H1 (cell line): ENCODE measurements at regions not wholly inside any gene's neighbourhood (a gene's known extent, or its start where the extent isn't known, plus 50 kb on each side); places are given as distances from the start of the nearest gene placed in this dataset.

Source experiments
- CTCF ChIA-PET: fragments of 300-600 bp; sonication (Branson Sonifier 250); formaldehyde crosslinking; loops from one replicate; lab custom pipeline; 2021; ENCODE audit not compliant: partially characterized antibody; lab: Charles Lee
- POLR2A ChIA-PET: fragments of 300-600 bp; sonication (Branson Sonifier 250); formaldehyde crosslinking; loops from one replicate; lab custom pipeline; 2021; ENCODE audit warnings: inconsistent platforms; ENCODE audit not compliant: partially characterized antibody; lab: Charles Lee
- DNase-seq, 2 experiments: peaks; one replicate each; pipeline versions ENCODE4 v3.0.0 to v3.0.0-alpha.2; 2010 to 2022; ENCODE audit warnings: low spot score in 2 of 2, low read depth in 1 of 2, mixed read lengths in 1 of 2
- FAIRE-seq: peaks from 2 replicates; lab custom pipeline; 2011; peaks lifted over from hg19 to GRCh38; lab: Jason Lieb, UNC
- H2AFZ ChIP-seq: 2 replicates; pipeline ENCODE4 v1.8.1; 2012; ENCODE audit warnings: low read length, inconsistent platforms
- H2AK5ac ChIP-seq: 2 replicates; pipeline ENCODE4 v1.6.1; 2013; ENCODE audit warnings: low read depth, low read length
- H2BK120ac ChIP-seq: replicated peaks from 2 replicates; pipeline ENCODE3; 2013; ENCODE audit warnings: low read depth, low read length, inconsistent platforms
- H2BK12ac ChIP-seq: 2 replicates; pipeline ENCODE4 v1.6.1; 2013; ENCODE audit warnings: low read depth, low read length
- H2BK15ac ChIP-seq: 2 replicates; pipeline ENCODE4 v1.6.1; 2013; ENCODE audit warnings: low read length
- H2BK20ac ChIP-seq: 2 replicates; pipeline ENCODE4 v1.6.1; 2013; ENCODE audit warnings: low read length
- H2BK5ac ChIP-seq: 2 replicates; pipeline ENCODE4 v1.6.1; 2013; ENCODE audit warnings: low read depth, low read length
- H3K14ac ChIP-seq: 2 replicates; pipeline ENCODE4 v1.6.1; 2013; ENCODE audit warnings: inconsistent platforms; ENCODE audit not compliant: insufficient read length
- H3K18ac ChIP-seq: 2 replicates; pipeline ENCODE4 v1.6.1; 2013; ENCODE audit warnings: low read length; ENCODE audit errors: extremely low read depth
- H3K23ac ChIP-seq: 2 replicates; pipeline ENCODE4 v1.6.1; 2013; ENCODE audit warnings: inconsistent platforms; ENCODE audit not compliant: insufficient read length
- H3K23me2 ChIP-seq: 2 replicates; pipeline ENCODE4 v1.6.1; 2013; ENCODE audit warnings: low read depth, low read length
- H3K27ac ChIP-seq: 2 replicates; pipeline ENCODE4 v1.6.1; 2011; ENCODE audit warnings: low read depth, low read length, inconsistent platforms
- H3K27me3 ChIP-seq, 4 experiments: replicated peaks in 1 of 4; 1 replicate in 1 of 4; 2 replicates in 3 of 4; pipeline versions ENCODE4 v1.6.1 to v1.8.1; 2011 to 2013; ENCODE audit warnings: low read length in 3 of 4, mild to moderate bottlenecking in 3 of 4, inconsistent platforms in 2 of 4, mixed read lengths in 2 of 4, moderate library complexity in 1 of 4; ENCODE audit not compliant: control insufficient read depth in 3 of 4, insufficient read depth in 3 of 4; ENCODE audit errors: extremely low read depth in 1 of 4
- H3K36me3 ChIP-seq, 4 experiments: 2 replicates each; pipeline versions ENCODE4 v1.6.1 to v1.8.1; 2011 to 2013; ENCODE audit warnings: mild to moderate bottlenecking in 4 of 4, low read length in 3 of 4, moderate library complexity in 2 of 4, control low read depth in 1 of 4, inconsistent platforms in 1 of 4; ENCODE audit not compliant: insufficient read depth in 4 of 4, control insufficient read depth in 2 of 4
- H3K4ac ChIP-seq: replicated peaks from 2 replicates; pipeline ENCODE3; 2013; ENCODE audit warnings: low read length, low read depth, mixed read lengths, inconsistent platforms; ENCODE audit not compliant: insufficient read length
- H3K4me1 ChIP-seq, 4 experiments: replicated peaks in 1 of 4; 1 replicate in 1 of 4; 2 replicates in 3 of 4; pipeline versions ENCODE4 v1.6.1 to v1.8.1; 2011 to 2013; ENCODE audit warnings: low read length in 3 of 4, inconsistent platforms in 2 of 4, mixed read lengths in 1 of 4; ENCODE audit not compliant: insufficient read depth in 4 of 4, control insufficient read depth in 3 of 4
- H3K4me2 ChIP-seq, 2 experiments: 2 replicates each; pipeline versions ENCODE4 v1.6.1 to v1.8.1; 2011 to 2013; ENCODE audit warnings: low read depth in 2 of 2, low read length in 2 of 2, control low read depth in 1 of 2, inconsistent platforms in 1 of 2, mild to moderate bottlenecking in 1 of 2; ENCODE audit not compliant: insufficient read depth in 1 of 2
- H3K4me3 ChIP-seq, 4 experiments: fragments of 200-600, 300-600 bp in 1 of 4; sonication (generic), shearing (Covaris generic), sonication (Bioruptor Twin) in 1 of 4; 2 replicates each; pipeline versions ENCODE4 v1.5.1 to v1.8.1; 2011 to 2016; ENCODE audit warnings: low read length in 4 of 4, low read depth in 3 of 4, control low read depth in 2 of 4, inconsistent platforms in 2 of 4, mild to moderate bottlenecking in 2 of 4, mixed read lengths in 1 of 4, moderate library complexity in 1 of 4; ENCODE audit not compliant: insufficient read depth in 2 of 4; ENCODE audit errors: extremely low read depth in 1 of 4
- H3K56ac ChIP-seq: replicated peaks from 2 replicates; pipeline ENCODE3; 2013; ENCODE audit warnings: low read depth, mild to moderate bottlenecking, mixed read lengths, low read length, inconsistent platforms; ENCODE audit not compliant: insufficient read length
- H3K79me1 ChIP-seq: 2 replicates; pipeline ENCODE4 v1.6.1; 2013; ENCODE audit warnings: low read depth, low read length, control low read depth
- H3K79me2 ChIP-seq, 2 experiments: 2 replicates each; pipeline versions ENCODE4 v1.6.1 to v1.8.1; 2012 to 2013; ENCODE audit warnings: low read length in 2 of 2, mild to moderate bottlenecking in 2 of 2, inconsistent platforms in 1 of 2; ENCODE audit not compliant: insufficient read depth in 2 of 2, control insufficient read depth in 1 of 2
- H3K9ac ChIP-seq, 4 experiments: replicated peaks in 1 of 4; 1 replicate in 1 of 4; 2 replicates in 3 of 4; pipeline versions ENCODE4 v1.6.1 to v1.8.1; 2011 to 2013; ENCODE audit warnings: low read depth in 3 of 4, low read length in 3 of 4, control low read depth in 2 of 4, mild to moderate bottlenecking in 2 of 4, moderate library complexity in 2 of 4, inconsistent platforms in 1 of 4; ENCODE audit errors: extremely low read depth in 1 of 4
- H3K9me3 ChIP-seq, 2 experiments: 2 replicates each; pipeline versions ENCODE4 v1.6.1 to v1.8.1; 2012 to 2013; ENCODE audit warnings: mild to moderate bottlenecking in 2 of 2, moderate library complexity in 2 of 2, control low read depth in 1 of 2, inconsistent platforms in 1 of 2, low read depth in 1 of 2, low read length in 1 of 2, mixed read lengths in 1 of 2; ENCODE audit not compliant: insufficient read depth in 2 of 2
- H4K20me1 ChIP-seq, 2 experiments: replicated peaks in 1 of 2; 2 replicates each; pipeline versions ENCODE3 to v1.8.1; 2011 to 2013; ENCODE audit warnings: inconsistent platforms in 2 of 2, low read length in 2 of 2, mild to moderate bottlenecking in 1 of 2; ENCODE audit not compliant: insufficient read depth in 2 of 2, control insufficient read depth in 1 of 2
- H4K5ac ChIP-seq: 2 replicates; pipeline ENCODE4 v1.6.1; 2013; ENCODE audit warnings: low read length, low read depth, mixed read lengths, inconsistent platforms; ENCODE audit not compliant: insufficient read length
- H4K8ac ChIP-seq: 2 replicates; pipeline ENCODE4 v1.8.0; 2013; ENCODE audit warnings: mild to moderate bottlenecking, moderate library complexity, low read length, inconsistent platforms; ENCODE audit not compliant: insufficient read depth; ENCODE audit errors: extremely low read depth
- H4K91ac ChIP-seq: replicated peaks from 2 replicates; pipeline ENCODE3; 2013; ENCODE audit warnings: low read length, mixed read lengths, inconsistent platforms; ENCODE audit not compliant: insufficient read length
- BCL11A ChIP-seq, 2 experiments: IDR thresholded peaks; one replicate each; pipeline ENCODE4 v1.6.1; 2011; ENCODE audit warnings: low read depth in 2 of 2, low read length in 2 of 2, mild to moderate bottlenecking in 2 of 2
- EGR1 ChIP-seq: IDR thresholded peaks from 2 replicates; pipeline ENCODE4 v1.6.1; 2011; ENCODE audit warnings: low read depth, low read length, borderline replicate concordance
- KDM1A ChIP-seq: fragments of 200-600, 300-600 bp; sonication (generic); IDR thresholded peaks from 2 replicates; pipeline ENCODE4 v1.7.1; 2016; ENCODE audit warnings: mild to moderate bottlenecking, low read length, borderline replicate concordance
- POLR2A ChIP-seq, 2 experiments: IDR thresholded peaks; 1 replicate in 1 of 2; 2 replicates in 1 of 2; pipeline ENCODE4 v1.6.1; 2011; ENCODE audit warnings: low read depth in 2 of 2, low read length in 2 of 2, mild to moderate bottlenecking in 2 of 2; ENCODE audit errors: control extremely low read depth in 1 of 2
- RBBP5 ChIP-seq: IDR thresholded peaks from 2 replicates; pipeline ENCODE4 v1.7.1; 2012; ENCODE audit warnings: low read depth, mild to moderate bottlenecking, inconsistent platforms, low read length, moderate library complexity, borderline replicate concordance
- SP2 ChIP-seq: IDR thresholded peaks from 2 replicates; pipeline ENCODE4 v1.6.1; 2012; ENCODE audit warnings: mild to moderate bottlenecking, low read length, inconsistent platforms
- TAF1 ChIP-seq: IDR thresholded peaks from 2 replicates; pipeline ENCODE4 v1.6.1; 2011; ENCODE audit warnings: mild to moderate bottlenecking, low read depth, low read length
- WGBS, 2 experiments: shearing (Covaris generic) in 1 of 2; methylation state at CpG; one replicate each; pipeline versions ENCODE4 v1.1.6 to v1.1.7; 2013 to 2015; ENCODE audit warnings: low lambda C conversion rate in 2 of 2, mixed read lengths in 2 of 2, inconsistent platforms in 1 of 2, low coverage in 1 of 2, missing lambda C conversion rate in 1 of 2; ENCODE audit not compliant: insufficient replicate concordance in 2 of 2, insufficient coverage in 1 of 2, insufficient read length in 1 of 2; ENCODE audit errors: extremely low coverage in 1 of 2, missing lambda C conversion rate in 1 of 2; 5-methylcytosine and 5-hydroxymethylcytosine counted together

DNA sequence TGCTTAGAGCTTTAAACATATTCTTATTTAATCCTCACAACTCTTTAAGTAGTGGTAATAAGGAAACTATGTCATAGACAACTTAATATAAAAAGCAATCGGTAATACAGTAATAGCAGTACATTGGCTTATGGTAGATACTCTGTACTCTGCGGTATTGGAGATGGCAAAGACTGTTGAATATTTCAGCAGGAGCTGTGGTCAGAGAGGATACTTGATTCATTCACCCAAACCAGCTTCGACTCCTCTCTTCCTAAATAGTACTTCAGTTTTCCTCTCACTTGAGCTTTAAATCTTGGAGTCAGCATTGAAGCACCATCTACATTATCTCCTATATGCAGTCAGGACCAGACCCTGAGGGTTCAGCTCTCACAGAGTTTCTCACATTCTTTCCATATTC, 169.3 kb downstream of the CYB561 start:
- H2AK5ac ChIP-seq, result no peak overlapping the region
- 90% methylated on average over 3 of the region's 3 CpGs; no CpG with 5 or more reads in 1 of the 2 experiments for WGBS, 2 experiments

More for the DNA sequence above, 169.3 kb downstream of the CYB561 start:
- no peak for FAIRE-seq
- H2AFZ ChIP-seq, result no peak overlapping the region
- no peak overlapping the region for H2BK120ac ChIP-seq
- H4K5ac ChIP-seq, result no peak overlapping the region
- DNase-seq, result no peak
- H3K4ac ChIP-seq, result no peak overlapping the region
- H3K79me2 ChIP-seq, result no peaks in the 10 kb centered on the region
- no peak overlapping the region for H3K4me2 ChIP-seq
- ChIA-PET CTCF (interaction anchor here (0.6 to 0.7 kb wide), 3 partner anchors 10 to 288 kb away, joined by 3 to 4 read pairs (median 3); no protein-coding TSS in a partner anchor), POLR2A (no interaction called here)
- H3K27me3 ChIP-seq, result no peaks in the 10 kb centered on the region
- no peak overlapping the region for H3K14ac ChIP-seq
- H3K36me3 ChIP-seq, result no peaks in the 10 kb centered on the region
- no peaks in the 10 kb centered on the region for H4K20me1 ChIP-seq
- H3K23ac ChIP-seq, result no peak overlapping the region
- H3K9me3 ChIP-seq, result no peaks in the 10 kb centered on the region
- H4K8ac ChIP-seq, result no peak overlapping the region
- H2BK15ac ChIP-seq, result no peak overlapping the region
- no peak overlapping the region for H2BK20ac ChIP-seq
- TF ChIP-seq EGR1 (no peak), BCL11A (IDR thresholded peaks at IDR 0.05; ENCODE audit: low read depth in 2 of 2, low read length in 2 of 2) (no peak), SP2 (no peak), RBBP5 (no peak), POLR2A (IDR thresholded peaks at IDR 0.05; ENCODE audit: control extremely low read depth in 1 of 2, low read depth in 2 of 2, low read length in 2 of 2) (no peak), KDM1A (no peak), TAF1 (no peak)
- no peak overlapping the region for H2BK12ac ChIP-seq
- H3K79me1 ChIP-seq, result no peaks in the 10 kb centered on the region; the same call in 1 of the 2 replicates
- H3K27ac ChIP-seq, result no peak overlapping the region
- no peak overlapping the region for H2BK5ac ChIP-seq
- no peak overlapping the region for H3K4me3 ChIP-seq
- no peaks in the 10 kb centered on the region for H3K23me2 ChIP-seq
- H3K18ac ChIP-seq, result no peak overlapping the region
- 0 out of 7 replicates have a peak, but pooled peaks cover 0 to 2% (median 0%) of the 10 kb centered on the region in 4 experiments for H3K4me1 ChIP-seq
- no peak overlapping the region for H4K91ac ChIP-seq
- H3K9ac ChIP-seq, result no peak overlapping the region
- H3K56ac ChIP-seq, result no peak overlapping the region
